Right cardiac atrium (tissue), 5 donors: ENCODE measurements at regions not wholly inside any gene's neighbourhood (a gene's known extent, or its start where the extent isn't known, plus 50 kb on each side); places are given as distances from the start of the nearest gene placed in this dataset.
"Not testable (repeated sequence)": the region's sequence is repeated elsewhere in the genome, so short reads cannot be mapped to it uniquely, and the experiment has no call there.

ENCODE experiments used
- ATAC-seq, 2 donors: fragments of 200-7000 bp; cut with Tn5 transposase; one replicate each; pipeline versions ENCODE4 v1.8.0 to v1.9.1; 2020; ENCODE audit warnings: moderate library complexity in 2 of 2, mild to moderate bottlenecking in 1 of 2
- DNase-seq, 3 donors: peaks; one replicate each; pipeline ENCODE4 v3.0.0-alpha.2; 2020
- H3K27ac ChIP-seq: one replicate; pipeline ENCODE4 v1.5.1; 2013; ENCODE audit warnings: mild to moderate bottlenecking, low read length, control low read depth, moderate library complexity
- H3K27me3 ChIP-seq: one replicate; pipeline ENCODE4 v1.6.1; 2013; ENCODE audit not compliant: control insufficient read depth, insufficient read depth
- H3K4me1 ChIP-seq: one replicate; pipeline ENCODE4 v1.6.1; 2013; ENCODE audit warnings: low read length; ENCODE audit not compliant: control insufficient read depth, insufficient read depth
- H3K4me3 ChIP-seq: one replicate; pipeline ENCODE4 v1.5.1; 2013; ENCODE audit warnings: low read length, control low read depth
- H3K9me3 ChIP-seq: one replicate; pipeline ENCODE4 v1.6.1; 2013; ENCODE audit warnings: low read length; ENCODE audit not compliant: control insufficient read depth
- WGBS: extraction: QIAGEN DNeasy Blood & Tissue Kit; methylation state at CpG from one replicate; pipeline ENCODE4 v1.1.7; 2013; 5-methylcytosine and 5-hydroxymethylcytosine counted together
- intact Hi-C, 4 donors: fragments of 100-400 bp; cut with DNase I; formaldehyde crosslinking; loops; one replicate each; pipeline versions ENCODE4 v1.11.0 to v1.14.0; 2022 to 2023
- donor health status: healthy with polysubstance abuse.
- donor health status: DM: no; HTN: yes; CAD: no.
- donor health status: DM: no; HTN: no; CAD: no.
- donor health status: DM: no; HTN: yes; CAD: no; lungs with severe emphysema.
- donor health status: DM: yes; HTN: yes; CAD: no.

GRCh38 chr14:25699981-25700380 lies 650.0 kb upstream of the STXBP6 start:
- Histone ChIP-seq H3K9me3 (no peaks in the 10 kb centered on the region), H3K27ac (no peak overlapping the region), H3K27me3 (no peaks in the 10 kb centered on the region), H3K4me1 (no peaks in the 10 kb centered on the region), H3K4me3 (no peak overlapping the region)
- WGBS = 40% methylated on average over 4 of the region's 4 CpGs
- DNase-seq = no peak
- ATAC-seq = no peak
- intact Hi-C loops = no loop called here

- no peak overlapping the region for H3K4me3 ChIP-seq
- no peaks in the 10 kb centered on the region for H3K27me3 ChIP-seq
- H3K9me3 ChIP-seq = no peaks in the 10 kb centered on the region
- no peak overlapping the region for H3K27ac ChIP-seq
- ATAC-seq (no peak), DNase-seq (no peak)
- 60% methylated on average over 1 of the region's 1 CpG for WGBS
- no peaks in the 10 kb centered on the region for H3K4me1 ChIP-seq
- intact Hi-C loops = no loop called here
These were observed 648.2 kb upstream of the STXBP6 start for GRCh38 chr14:25698111-25698510.

GRCh38 chr14:25696176-25696575 lies 646.2 kb upstream of the STXBP6 start:
- WGBS = 77% methylated on average over 3 of the region's 3 CpGs
- Histone ChIP-seq H3K4me1 (no peaks in the 10 kb centered on the region), H3K9me3 (no peaks in the 10 kb centered on the region), H3K27me3 (no peaks in the 10 kb centered on the region), H3K4me3 (no peak overlapping the region), H3K27ac (no peak overlapping the region)
- DNase-seq (no peak), ATAC-seq (no peak)
- intact Hi-C loops = no loop called here

GRCh38 chr14:25685004-25685403 lies 635.1 kb upstream of the STXBP6 start:
- ATAC-seq (no peak), DNase-seq (no peak)
- H3K4me3 ChIP-seq = no peak overlapping the region
- no peaks in the 10 kb centered on the region for H3K27me3 ChIP-seq
- no peaks in the 10 kb centered on the region for H3K9me3 ChIP-seq
- H3K27ac ChIP-seq = no peak overlapping the region
- H3K4me1 ChIP-seq = no peaks in the 10 kb centered on the region
- intact Hi-C loops = no loop called here
- WGBS = 38% methylated on average over 2 of the region's 2 CpGs

GRCh38 chr14:25680934-25681333 lies 631.0 kb upstream of the STXBP6 start:
- DNase-seq (peak in 1 of 3 donors; percentile 25), ATAC-seq (no peak)
- intact Hi-C loops = no loop called here
- H3K27ac ChIP-seq = no peak overlapping the region
- no peaks in the 10 kb centered on the region for H3K4me1 ChIP-seq
- WGBS = 88% methylated on average over 16 of the region's 16 CpGs
- no peaks in the 10 kb centered on the region for H3K27me3 ChIP-seq
- no peak overlapping the region for H3K4me3 ChIP-seq
- H3K9me3 ChIP-seq = no peaks in the 10 kb centered on the region

GRCh38 chr14:25680511-25680910 lies 630.6 kb upstream of the STXBP6 start:
- intact Hi-C loops, H3K9me3 ChIP-seq: not testable (repeated sequence)

GRCh38 chr14:25677111-25677510 lies 627.2 kb upstream of the STXBP6 start:
- Histone ChIP-seq H3K4me3 (no peak overlapping the region), H3K27ac (no peak overlapping the region), H3K9me3 (no peaks in the 10 kb centered on the region), H3K4me1 (no peaks in the 10 kb centered on the region), H3K27me3 (no peaks in the 10 kb centered on the region)
- no peak for ATAC-seq
- intact Hi-C loops = no loop called here
- no peak for DNase-seq
- WGBS = 61% methylated on average over 3 of the region's 3 CpGs

More at GRCh38 chr14:25680511-25680910, 630.6 kb upstream of the STXBP6 start:
- H3K4me1 ChIP-seq, H3K4me3 ChIP-seq, H3K27me3 ChIP-seq, H3K27ac ChIP-seq, ATAC-seq, DNase-seq: not testable (repeated sequence)
- WGBS = 92% methylated on average over 4 of the region's 4 CpGs

GRCh38 chr14:25667387-25667786 lies 617.4 kb upstream of the STXBP6 start:
- H3K27me3 ChIP-seq = no peaks in the 10 kb centered on the region
- DNase-seq (no peak), ATAC-seq (no peak)
- WGBS = 55% methylated on average over 2 of the region's 2 CpGs
- H3K4me3 ChIP-seq = no peak overlapping the region
- no peaks in the 10 kb centered on the region for H3K9me3 ChIP-seq
- no peaks in the 10 kb centered on the region for H3K4me1 ChIP-seq
- H3K27ac ChIP-seq = no peak overlapping the region
- intact Hi-C loops = no loop called here

GRCh38 chr14:25666877-25667276 lies 616.9 kb upstream of the STXBP6 start:
- WGBS = 54% methylated on average over 4 of the region's 4 CpGs
- Histone ChIP-seq H3K4me1 (no peaks in the 10 kb centered on the region), H3K27me3 (no peaks in the 10 kb centered on the region), H3K4me3 (no peak overlapping the region), H3K9me3 (no peaks in the 10 kb centered on the region), H3K27ac (no peak overlapping the region)
- intact Hi-C loops = no loop called here
- ATAC-seq = no peak
- DNase-seq = no peak

GRCh38 chr14:25658988-25659387 lies 609.0 kb upstream of the STXBP6 start:
- no peak for DNase-seq
- Histone ChIP-seq H3K27me3 (no peaks in the 10 kb centered on the region), H3K27ac (no peak overlapping the region), H3K4me3 (no peak overlapping the region), H3K4me1 (no peaks in the 10 kb centered on the region), H3K9me3 (no peaks in the 10 kb centered on the region)
- 64% methylated on average over 2 of the region's 2 CpGs for WGBS
- intact Hi-C loops = no loop called here
- ATAC-seq = no peak

- WGBS = 47% methylated on average over 2 of the region's 2 CpGs
These were observed 580.5 kb upstream of the STXBP6 start for GRCh38 chr14:25630447-25630846.

GRCh38 chr14:25628978-25629377 lies 579.0 kb upstream of the STXBP6 start:
- no peak for DNase-seq
- H3K9me3 ChIP-seq = no peaks in the 10 kb centered on the region
- WGBS = 58% methylated on average over 2 of the region's 2 CpGs
- H3K27me3 ChIP-seq = no peaks in the 10 kb centered on the region
- ATAC-seq = no peak
- intact Hi-C loops = no loop called here
- no peak overlapping the region for H3K27ac ChIP-seq
- H3K4me1 ChIP-seq = no peaks in the 10 kb centered on the region
- H3K4me3 ChIP-seq = no peak overlapping the region

More at GRCh38 chr14:25630447-25630846, 580.5 kb upstream of the STXBP6 start:
- DNase-seq (no peak), ATAC-seq (no peak)
- no peak overlapping the region for H3K4me3 ChIP-seq
- no peaks in the 10 kb centered on the region for H3K9me3 ChIP-seq
- intact Hi-C loops = no loop called here
- H3K27ac ChIP-seq = no peak overlapping the region
- H3K27me3 ChIP-seq = no peaks in the 10 kb centered on the region
- no peaks in the 10 kb centered on the region for H3K4me1 ChIP-seq
